Medulla oblongata (tissue), 1 donor: ENCODE measurements at regions not wholly inside any gene's neighbourhood (a gene's known extent, or its start where the extent isn't known, plus 50 kb on each side); places are given as distances from the start of the nearest gene placed in this dataset.
"Not testable (repeated sequence)": the region's sequence is repeated elsewhere in the genome, so short reads cannot be mapped to it uniquely, and the experiment has no call there.

ENCODE experiments used
- DNase-seq: peaks from one replicate; pipeline ENCODE4 v3.0.0-alpha.2; 2015; ENCODE audit errors: extremely low spot score

- DNase-seq: peak; percentile 80
These were observed 183.4 kb upstream of the PTBP2 start for GRCh38 chr1:96538111-96538641.

GRCh38 chr1:96538883-96539282 is 182.7 kb upstream of the PTBP2 start:
- DNase-seq: no peak

- no peak for DNase-seq
These were observed 180.1 kb upstream of the PTBP2 start for GRCh38 chr1:96541491-96541890.

- no peak for DNase-seq
These were observed 177.3 kb upstream of the PTBP2 start for GRCh38 chr1:96544051-96544830.

DNA sequence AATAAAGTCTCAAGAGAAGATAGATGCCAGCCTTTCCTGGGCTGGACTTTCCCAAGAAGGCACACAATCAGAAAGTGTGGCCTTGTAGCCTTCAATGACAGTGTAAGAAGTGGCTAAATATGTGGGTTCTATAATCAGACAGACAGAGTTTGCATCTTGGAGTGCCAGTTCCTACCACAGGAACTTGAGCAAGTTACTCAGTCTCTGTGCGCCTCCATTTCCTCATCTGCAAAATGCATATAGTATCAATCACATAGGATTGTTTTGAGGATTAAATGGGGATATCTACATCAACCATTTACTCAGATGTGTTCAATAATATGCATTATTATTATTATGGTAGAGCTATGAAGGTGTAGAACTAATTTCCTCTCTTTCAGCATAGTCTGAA is 176.8 kb upstream of the PTBP2 start:
- no peak for DNase-seq

DNA sequence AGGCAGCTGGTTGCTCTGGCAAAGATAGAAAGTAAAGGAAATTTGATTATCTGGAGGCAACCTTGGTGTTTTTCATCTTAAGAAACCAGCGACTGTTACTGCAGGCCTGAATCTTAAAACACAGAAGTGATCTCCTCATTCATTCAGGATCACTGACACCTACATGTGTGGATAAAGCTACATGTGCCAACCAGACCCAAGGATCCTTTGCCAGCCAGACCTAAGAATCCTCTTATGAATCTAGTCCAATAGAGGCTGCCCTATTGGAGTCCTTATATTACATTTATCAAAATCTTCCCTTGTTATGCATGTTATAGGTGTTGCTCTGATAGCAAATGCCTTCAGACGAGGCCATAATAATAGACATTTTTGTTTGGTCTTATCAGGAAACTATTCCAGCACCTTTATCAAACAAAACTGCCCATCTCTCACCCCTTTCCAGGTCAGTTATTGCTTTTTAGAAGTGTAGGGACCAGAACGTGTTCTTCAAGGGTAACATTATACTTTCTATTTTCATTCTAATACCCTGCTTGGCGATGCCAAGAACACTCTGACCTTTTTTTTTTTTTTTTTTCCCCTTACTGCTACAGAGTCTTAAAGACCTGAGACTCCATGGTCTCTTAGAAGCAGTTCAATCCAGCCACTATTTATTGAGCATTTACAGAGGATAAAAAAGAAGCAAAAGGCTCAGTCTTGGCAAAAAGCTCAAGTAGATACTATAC is 175.5 kb upstream of the PTBP2 start:
- DNase-seq: no peak

DNA sequence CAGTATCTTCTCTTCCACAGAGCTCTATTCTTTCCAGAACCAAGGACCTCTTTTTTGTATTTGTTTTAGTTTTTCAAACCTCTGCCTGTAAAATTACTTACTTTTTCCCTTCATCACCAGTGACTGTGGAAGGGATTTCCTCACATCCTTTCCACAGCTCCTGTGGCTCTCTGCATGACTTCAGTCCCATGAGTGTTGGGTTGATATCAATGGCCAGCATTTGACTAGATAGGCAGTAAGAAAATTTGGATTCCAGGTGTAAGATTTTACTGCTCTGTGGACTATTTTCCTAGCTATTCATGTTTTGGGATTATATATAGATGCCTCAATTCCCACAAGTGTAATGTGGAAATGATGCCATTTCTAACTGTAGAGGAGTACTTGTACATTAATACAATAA is 171.5 kb upstream of the PTBP2 start:
- DNase-seq: no peak

DNA sequence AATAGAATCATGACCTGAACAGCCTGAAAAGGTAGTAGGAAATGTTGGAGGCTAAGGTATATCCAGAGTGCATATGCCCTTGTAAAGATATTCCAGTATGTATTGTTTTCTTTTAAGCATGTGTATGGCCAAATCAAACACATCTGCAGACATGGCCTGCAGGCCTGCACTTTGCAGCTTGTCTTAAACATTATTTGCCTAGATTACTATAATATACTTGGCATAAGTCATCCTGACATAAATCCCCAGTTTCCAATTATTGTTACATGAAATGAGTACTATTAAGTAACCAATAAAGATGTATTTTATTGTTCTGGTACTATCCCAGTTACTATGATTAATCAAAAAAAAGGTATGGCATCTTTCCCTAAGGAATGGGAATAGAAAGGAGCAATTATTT is 169.1 kb upstream of the PTBP2 start:
- no peak for DNase-seq

DNA sequence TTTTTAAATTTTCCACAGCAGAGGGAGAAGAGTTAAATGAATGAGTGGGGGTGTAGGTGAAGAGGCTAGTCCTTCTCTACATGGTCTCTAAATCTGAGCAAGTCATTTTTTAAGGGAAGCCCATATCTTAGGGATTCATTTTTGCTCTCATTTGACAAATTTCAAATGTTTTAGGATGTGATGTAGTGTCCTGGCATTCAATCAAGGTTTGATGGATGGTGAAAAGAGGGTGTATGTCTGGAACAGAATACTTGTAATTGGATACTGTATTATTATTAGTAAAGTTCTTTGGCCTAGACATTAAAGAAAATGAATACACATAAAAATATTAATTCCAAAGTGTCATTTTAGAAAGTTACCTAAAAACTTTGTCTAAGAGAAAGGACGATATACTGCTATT is 167.8 kb upstream of the PTBP2 start:
- DNase-seq: no peak

DNA sequence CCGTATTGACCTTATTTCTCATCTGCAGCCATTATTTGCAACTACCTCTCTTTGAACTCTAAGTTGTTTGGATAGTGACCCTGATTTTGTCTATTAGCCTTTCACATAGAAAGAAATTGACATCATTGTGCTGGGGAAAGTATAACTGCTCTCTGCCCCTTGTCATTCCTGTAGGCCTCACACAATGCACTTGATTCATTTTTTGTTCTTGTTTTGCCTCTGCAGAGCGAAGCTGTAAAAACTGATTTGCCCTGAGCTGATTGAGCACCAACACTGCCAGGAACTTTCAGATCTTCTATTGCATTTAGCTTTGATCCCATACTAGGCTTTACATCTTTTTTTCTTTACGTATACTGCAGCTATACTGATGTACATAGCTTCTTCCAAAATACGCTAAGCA is 167.2 kb upstream of the PTBP2 start:
- DNase-seq: peak; percentile 48

DNA sequence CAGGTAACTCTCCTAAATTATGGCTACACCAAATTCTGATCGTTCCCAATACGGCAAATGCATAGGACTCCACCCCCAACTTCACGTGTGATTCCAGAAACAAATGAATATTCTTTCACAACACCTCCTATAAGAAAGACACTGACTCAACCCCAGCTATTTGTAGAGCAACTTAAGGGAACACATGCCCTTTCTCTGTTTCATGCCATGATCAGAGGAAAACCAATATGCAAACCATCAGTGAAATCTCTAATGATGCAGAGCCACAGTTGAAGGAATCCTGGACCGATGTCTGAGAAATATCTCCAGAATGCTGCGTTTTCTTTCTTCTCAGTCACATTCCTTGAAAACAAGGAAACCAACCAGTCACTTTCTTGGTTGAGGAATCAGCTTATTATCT is 164.2 kb upstream of the PTBP2 start:
- DNase-seq: no peak

DNA sequence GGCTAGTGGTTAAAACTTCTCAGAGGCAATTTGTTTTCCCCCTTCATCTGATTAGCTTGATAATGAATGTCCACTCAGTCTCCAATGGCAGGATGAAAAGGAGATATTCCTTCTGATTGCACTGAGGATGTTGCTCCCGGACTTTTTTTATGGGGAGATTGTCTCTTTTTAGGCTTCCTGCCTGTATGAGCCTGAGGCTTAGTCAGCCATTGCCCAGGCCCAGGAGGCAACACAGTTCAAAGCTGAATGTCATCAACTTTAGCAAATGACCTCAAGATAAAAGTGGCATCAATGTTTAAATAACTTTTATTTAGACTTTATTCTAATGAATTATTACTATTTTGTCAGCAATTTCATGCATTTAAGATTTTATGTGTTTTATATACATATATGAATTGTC is 162.9 kb upstream of the PTBP2 start:
- no peak for DNase-seq

- no peak for DNase-seq
These were observed 162.4 kb upstream of the PTBP2 start for GRCh38 chr1:96559181-96559580.

- no peak for DNase-seq
These were observed 161.6 kb upstream of the PTBP2 start for GRCh38 chr1:96559707-96560596.

DNA sequence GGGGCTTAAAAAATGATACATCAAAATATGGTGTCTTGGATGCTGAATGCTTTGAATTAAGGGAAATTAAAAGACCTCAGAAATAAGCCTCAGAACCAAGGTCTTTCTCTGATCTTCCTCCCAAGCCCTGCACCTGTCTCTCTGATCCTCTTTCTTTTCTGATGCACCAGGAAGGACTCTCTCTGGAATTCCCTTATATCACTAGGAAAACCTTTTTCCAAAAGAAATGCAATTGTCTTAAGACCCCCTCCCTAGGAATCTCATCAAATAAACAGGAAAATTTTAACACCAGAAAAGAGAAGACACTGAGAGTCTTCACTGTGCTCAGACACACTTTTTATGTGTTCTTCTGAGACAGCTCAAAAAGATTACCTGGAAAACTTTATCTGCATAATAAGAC is 159.5 kb upstream of the PTBP2 start:
- no peak for DNase-seq

DNA sequence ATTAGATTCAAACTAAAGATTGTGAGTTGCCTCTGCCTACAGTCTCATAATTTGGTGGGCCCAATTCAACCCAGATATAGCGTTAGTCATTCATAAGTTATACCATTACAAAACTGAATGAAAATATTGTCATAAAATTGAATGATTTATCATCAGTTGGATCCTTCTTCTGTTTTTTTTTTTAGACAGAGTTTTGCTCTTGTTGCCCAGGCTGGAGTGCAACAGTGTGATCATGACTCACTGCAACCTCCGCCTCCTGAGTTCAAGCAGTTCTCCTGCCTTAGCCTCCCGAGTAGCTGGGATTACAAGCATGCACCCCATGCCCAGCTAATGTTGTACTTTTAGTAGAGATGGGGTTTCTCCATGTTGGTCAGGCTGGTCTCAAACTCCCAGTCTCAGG is 157.2 kb upstream of the PTBP2 start:
- not testable (repeated sequence) for DNase-seq

DNA sequence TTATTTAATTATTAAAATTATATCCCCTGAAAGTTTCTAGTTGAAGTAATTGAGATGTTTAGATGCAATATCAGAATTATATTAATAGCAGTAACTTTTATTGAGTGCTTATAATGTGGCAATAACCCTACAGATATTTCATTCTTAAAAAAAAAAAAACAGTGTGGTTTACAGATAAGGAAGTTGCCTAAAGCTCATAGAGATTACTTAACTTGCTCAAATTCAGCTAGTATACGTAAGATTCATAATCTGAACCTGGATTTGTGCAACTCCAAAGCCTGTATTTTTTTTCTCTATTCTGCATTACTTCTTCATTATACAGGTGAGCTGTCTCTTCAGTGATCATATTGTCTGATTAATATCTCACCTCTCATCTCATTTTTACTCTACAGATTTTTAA is 156.0 kb upstream of the PTBP2 start:
- no peak for DNase-seq

DNA sequence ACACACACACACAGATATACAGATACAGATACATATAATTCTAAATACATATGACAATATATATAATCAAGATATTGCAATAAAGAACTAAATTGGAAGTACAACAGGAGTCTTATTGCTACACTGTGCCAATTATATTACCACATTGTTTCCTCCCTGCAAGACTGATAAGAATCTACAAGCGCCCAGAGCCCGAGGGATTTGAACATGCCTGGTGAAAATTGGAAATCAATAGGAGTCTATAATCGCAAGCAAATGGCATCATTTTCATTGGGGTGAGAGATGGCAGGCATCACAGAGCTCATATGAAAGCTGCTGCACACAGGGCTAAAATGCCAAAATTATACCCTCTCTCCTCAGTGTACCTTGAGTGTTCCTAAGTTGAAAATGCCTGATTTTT is 152.9 kb upstream of the PTBP2 start:
- DNase-seq: no peak

GRCh38 chr1:96569288-96569687 is 152.3 kb upstream of the PTBP2 start:
- peak; percentile 40 for DNase-seq

DNA sequence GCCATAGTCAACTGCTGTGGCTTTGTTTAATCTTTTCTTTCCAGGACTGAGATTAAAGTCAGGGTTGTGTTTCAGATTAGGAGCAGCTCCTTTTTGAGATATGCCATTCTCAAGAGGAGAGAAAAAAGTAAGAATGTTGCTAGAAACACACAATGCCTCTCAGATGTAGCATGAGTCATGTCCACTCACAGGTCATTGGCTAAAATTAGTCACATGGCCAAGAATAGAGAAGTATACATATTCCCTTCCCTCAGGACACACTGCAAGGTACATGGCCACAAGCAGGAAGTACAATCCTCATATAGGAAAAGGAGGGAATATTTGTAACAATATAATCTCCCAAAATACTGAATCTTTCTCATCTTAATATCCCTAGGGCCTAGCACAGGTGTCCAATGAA is 141.9 kb upstream of the PTBP2 start:
- no peak for DNase-seq

- no peak for DNase-seq
These were observed 140.7 kb upstream of the PTBP2 start for GRCh38 chr1:96580920-96581319.

DNA sequence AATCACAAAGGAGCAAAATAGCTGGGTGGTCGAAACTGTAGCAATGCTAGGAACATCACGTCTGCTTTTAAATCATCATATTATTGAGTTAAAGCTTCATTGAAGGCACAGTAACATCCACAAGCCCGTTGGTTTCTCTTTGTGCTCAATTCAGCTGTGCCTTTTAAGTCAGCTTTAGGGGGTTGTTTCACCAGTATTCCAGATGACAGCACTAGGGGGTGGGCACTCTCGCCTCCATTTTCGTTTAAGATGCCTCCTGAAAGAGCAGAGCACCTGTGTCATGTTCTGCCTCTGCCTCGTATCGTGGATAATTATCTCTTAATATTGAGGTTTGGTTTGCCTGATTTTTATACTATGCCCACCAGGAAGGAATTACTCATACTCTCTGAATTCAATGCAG is 139.8 kb upstream of the PTBP2 start:
- no peak for DNase-seq
